Activated CD8-positive, alpha-beta T cell treated with anti-CD3 and anti-CD28 coated beads for 36 hours (primary cell): ENCODE measurements at regions not wholly inside any gene's neighbourhood (a gene's known extent, or its start where the extent isn't known, plus 50 kb on each side); places are given as distances from the start of the nearest gene placed in this dataset.
"Not testable (repeated sequence)": the region's sequence is repeated elsewhere in the genome, so short reads cannot be mapped to it uniquely, and the experiment has no call there.

Experiments
- ATAC-seq: fragments of 200-7000 bp; cut with Tn5 transposase; one replicate; pipeline ENCODE4 v1.10.0; 2021; ENCODE audit warnings: mild to moderate bottlenecking, moderate library complexity
- CTCF ChIA-PET: fragments of 350-600 bp; sonication (Branson Sonifier 250); formaldehyde crosslinking; loops from one replicate; lab custom pipeline; 2021; ENCODE audit warnings: antibody characterized with exemption; lab: Charles Lee
- POLR2A ChIA-PET: fragments of 350-600 bp; sonication (Branson Sonifier 250); formaldehyde crosslinking; loops from one replicate; lab custom pipeline; 2021; ENCODE audit warnings: antibody characterized with exemption; lab: Charles Lee
- DNase-seq: peaks from one replicate; pipeline ENCODE4 v3.0.0-alpha.2; 2020
- H3K27ac Mint-ChIP-seq: one replicate; pipeline ENCODE4 v1.8.0; 2021; ENCODE audit warnings: mild to moderate bottlenecking, mixed read lengths
- H3K27me3 Mint-ChIP-seq: one replicate; pipeline ENCODE4 v1.8.0; 2021; ENCODE audit warnings: mixed read lengths
- H3K36me3 Mint-ChIP-seq: one replicate; pipeline ENCODE4 v1.8.0; 2021; ENCODE audit warnings: low read depth, mixed read lengths
- H3K4me1 Mint-ChIP-seq: one replicate; pipeline ENCODE4 v1.8.0; 2021; ENCODE audit warnings: low read depth, mixed read lengths
- H3K4me3 Mint-ChIP-seq: one replicate; pipeline ENCODE4 v1.8.0; 2021; ENCODE audit warnings: mild to moderate bottlenecking, moderate library complexity, mixed read lengths
- H3K9me3 Mint-ChIP-seq: one replicate; pipeline ENCODE4 v1.8.0; 2021; ENCODE audit warnings: mixed read lengths
- intact Hi-C: fragments of 100-400 bp; cut with micrococcal nuclease; formaldehyde crosslinking; loops from one replicate; pipeline ENCODE4 v1.10.0; 2022
- TF ChIP-seq, protein P1 (sequence below): fragments of 200-600 bp; IDR thresholded peaks from one replicate; pipeline ENCODE4 v1.8.0; 2022; ENCODE audit warnings: antibody characterized with exemption, mild to moderate bottlenecking

DNA sequence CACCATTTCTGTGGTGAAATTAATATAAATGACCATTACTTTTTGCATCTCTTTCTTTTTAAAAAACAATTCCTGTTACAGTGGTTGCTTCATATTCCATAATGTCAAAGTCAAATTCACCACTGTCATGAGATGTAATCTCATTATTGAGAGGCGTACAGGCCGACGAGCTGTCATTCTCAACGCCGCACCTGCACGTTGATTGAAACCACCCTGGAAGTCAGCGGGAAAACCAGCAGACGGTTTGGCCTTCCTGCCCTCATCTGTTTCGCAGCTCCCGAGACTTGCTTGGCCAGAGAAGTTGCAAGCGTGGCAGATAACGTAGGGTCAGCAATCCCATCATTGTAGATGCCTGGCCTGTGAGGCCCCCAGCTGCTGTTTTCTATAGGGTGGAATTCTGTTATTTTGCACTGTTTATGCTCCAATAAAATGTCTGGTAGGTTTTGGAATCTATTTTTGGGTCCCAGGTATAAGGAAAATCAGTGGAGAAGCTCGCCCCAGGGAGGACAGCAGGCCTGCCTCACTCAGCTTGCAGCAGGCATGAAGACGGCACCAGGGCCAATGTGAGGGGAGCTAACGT lies 153.4 kb downstream of the SOX1 start:
- no peak for ATAC-seq
- TF ChIP-seq, protein P1, sequence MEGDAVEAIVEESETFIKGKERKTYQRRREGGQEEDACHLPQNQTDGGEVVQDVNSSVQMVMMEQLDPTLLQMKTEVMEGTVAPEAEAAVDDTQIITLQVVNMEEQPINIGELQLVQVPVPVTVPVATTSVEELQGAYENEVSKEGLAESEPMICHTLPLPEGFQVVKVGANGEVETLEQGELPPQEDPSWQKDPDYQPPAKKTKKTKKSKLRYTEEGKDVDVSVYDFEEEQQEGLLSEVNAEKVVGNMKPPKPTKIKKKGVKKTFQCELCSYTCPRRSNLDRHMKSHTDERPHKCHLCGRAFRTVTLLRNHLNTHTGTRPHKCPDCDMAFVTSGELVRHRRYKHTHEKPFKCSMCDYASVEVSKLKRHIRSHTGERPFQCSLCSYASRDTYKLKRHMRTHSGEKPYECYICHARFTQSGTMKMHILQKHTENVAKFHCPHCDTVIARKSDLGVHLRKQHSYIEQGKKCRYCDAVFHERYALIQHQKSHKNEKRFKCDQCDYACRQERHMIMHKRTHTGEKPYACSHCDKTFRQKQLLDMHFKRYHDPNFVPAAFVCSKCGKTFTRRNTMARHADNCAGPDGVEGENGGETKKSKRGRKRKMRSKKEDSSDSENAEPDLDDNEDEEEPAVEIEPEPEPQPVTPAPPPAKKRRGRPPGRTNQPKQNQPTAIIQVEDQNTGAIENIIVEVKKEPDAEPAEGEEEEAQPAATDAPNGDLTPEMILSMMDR, result no peak
- Mint-ChIP-seq H3K27me3 (no peaks in the 10 kb centered on the region), H3K4me3 (no peak overlapping the region), H3K36me3 (no peaks in the 10 kb centered on the region), H3K9me3 (no peaks in the 10 kb centered on the region), H3K27ac (no peak overlapping the region), H3K4me1 (no peaks in the 10 kb centered on the region)
- intact Hi-C loops, result no loop called here
- ChIA-PET CTCF (interaction anchor here (0.9 kb wide), 1 partner anchor 386 kb away, joined by 3 read pairs; no protein-coding TSS in a partner anchor), POLR2A (no interaction called here)
- no peak for DNase-seq

DNA sequence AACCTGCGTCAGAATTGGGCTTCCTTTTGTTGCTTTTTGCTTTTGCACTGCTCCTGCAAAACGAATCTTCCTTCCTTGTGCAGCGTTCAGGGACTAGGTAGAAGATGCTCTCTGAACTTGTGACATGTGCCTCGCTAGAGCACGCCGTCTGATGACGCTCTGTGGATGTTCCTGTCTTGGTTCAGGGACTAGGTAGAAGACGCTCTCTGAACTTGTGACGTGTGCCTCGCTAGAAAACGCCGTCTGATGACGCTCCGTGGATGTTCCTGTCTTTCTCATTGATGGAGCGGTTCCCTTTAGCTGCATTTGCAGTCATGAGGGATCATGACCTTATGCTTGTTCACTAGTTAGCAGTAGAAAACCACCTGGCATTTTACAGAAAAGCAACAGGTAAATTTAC lies 154.0 kb downstream of the SOX1 start:
- no peak for ATAC-seq
- TF ChIP-seq, protein P1, result no peak
- no peak overlapping the region for H3K4me3 Mint-ChIP-seq
- no peaks in the 10 kb centered on the region for H3K27me3 Mint-ChIP-seq
- POLR2A ChIA-PET, result no interaction called here
- no peaks in the 10 kb centered on the region for H3K9me3 Mint-ChIP-seq
- no peak for DNase-seq
- CTCF ChIA-PET, result no interaction called here
- no peaks in the 10 kb centered on the region for H3K36me3 Mint-ChIP-seq
- H3K27ac Mint-ChIP-seq, result no peak overlapping the region
- H3K4me1 Mint-ChIP-seq, result no peaks in the 10 kb centered on the region
- intact Hi-C loops, result no loop called here

DNA sequence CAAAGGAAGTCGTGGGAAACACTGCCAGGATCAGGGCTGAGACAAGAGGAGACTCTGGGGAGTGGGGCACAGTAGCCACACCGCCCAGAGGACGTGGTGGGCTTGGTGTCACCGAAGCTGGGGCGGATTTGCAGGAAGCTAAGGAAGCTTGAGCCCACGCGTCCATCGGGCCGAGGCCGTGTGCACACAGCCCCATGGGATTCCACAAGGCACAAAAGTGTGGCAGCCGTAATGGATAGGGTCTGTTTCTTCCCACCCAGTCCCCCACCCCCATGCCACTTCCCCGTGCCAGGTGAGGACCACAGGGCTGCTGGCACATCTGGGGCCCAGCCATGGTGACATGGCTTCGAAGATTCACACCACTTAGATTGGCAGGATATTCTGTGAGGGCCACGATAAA lies 153.2 kb upstream of the SPACA7 start:
- Mint-ChIP-seq H3K27me3 (no peaks in the 10 kb centered on the region), H3K4me1 (no peaks in the 10 kb centered on the region), H3K27ac (no peak overlapping the region), H3K9me3 (no peaks in the 10 kb centered on the region), H3K4me3 (no peak overlapping the region), H3K36me3 (no peaks in the 10 kb centered on the region)
- intact Hi-C loops, result no loop called here
- TF ChIP-seq, protein P1, result no peak
- ATAC-seq (no peak), DNase-seq (no peak)
- POLR2A ChIA-PET, result no interaction called here
- CTCF ChIA-PET, result no interaction called here

DNA sequence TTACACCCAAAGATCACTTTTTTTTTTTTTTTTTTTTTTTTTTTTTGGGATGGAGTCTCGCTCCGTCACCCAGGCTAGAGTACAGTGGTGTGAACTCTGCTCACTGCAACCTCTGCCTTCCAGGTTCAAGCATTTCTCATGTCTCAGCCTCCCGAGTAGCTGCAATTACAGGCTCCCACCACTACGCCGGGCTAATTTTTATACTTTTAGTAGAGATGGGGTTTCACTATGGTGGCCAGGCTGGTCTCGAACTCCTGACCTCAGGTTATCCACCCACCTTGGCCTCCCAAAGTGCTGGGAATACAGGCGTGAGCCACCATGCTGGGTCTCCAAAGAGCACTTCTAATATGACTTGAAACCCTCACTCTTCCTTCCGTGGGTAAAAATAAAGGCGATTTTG lies 152.2 kb upstream of the SPACA7 start:
- DNase-seq, H3K4me3 Mint-ChIP-seq, H3K9me3 Mint-ChIP-seq, H3K27ac Mint-ChIP-seq, H3K27me3 Mint-ChIP-seq, intact Hi-C loops, ATAC-seq, H3K36me3 Mint-ChIP-seq, CTCF ChIA-PET, H3K4me1 Mint-ChIP-seq: not testable (repeated sequence)
- POLR2A ChIA-PET, result interaction anchor here (0.6 kb wide), 1 partner anchor 18 kb away, joined by 3 read pairs; no protein-coding TSS in a partner anchor

DNA sequence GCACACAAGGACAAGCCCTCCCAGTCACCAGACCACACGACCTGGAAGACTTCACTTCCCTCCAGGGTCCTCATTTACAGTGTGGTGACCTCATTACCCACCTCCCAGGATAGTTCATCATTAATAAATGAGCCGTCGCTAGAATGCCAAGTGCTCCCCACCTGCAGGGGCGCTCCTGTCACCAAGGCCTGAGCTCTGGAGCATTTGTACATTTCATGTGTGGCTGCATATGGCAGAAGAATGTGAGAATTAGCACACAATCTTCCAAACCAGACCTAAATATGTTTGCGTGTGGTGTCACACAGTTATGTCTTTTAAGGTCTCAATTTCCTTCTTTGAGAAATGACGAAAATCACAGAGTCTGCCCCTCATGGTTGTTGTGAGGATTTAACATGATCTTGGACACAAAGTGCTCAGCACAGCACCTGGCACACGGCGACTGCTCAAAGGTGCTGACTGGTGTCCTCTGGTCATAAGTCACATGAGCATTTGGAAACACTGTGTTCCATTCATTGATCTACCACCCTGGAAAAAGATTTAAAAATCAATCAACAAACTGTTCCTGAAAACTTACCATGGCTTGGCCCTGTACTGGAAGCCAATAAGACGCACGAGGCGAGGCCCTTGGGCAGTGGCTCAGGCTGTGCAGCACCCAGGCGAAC lies 150.6 kb upstream of the SPACA7 start:
- H3K36me3 Mint-ChIP-seq, result no peaks in the 10 kb centered on the region
- no peaks in the 10 kb centered on the region for H3K27me3 Mint-ChIP-seq
- DNase-seq (no peak), ATAC-seq (no peak)
- TF ChIP-seq, protein P1, result no peak
- ChIA-PET CTCF (no interaction called here), POLR2A (no interaction called here)
- no peak overlapping the region for H3K27ac Mint-ChIP-seq
- H3K9me3 Mint-ChIP-seq, result no peaks in the 10 kb centered on the region
- H3K4me3 Mint-ChIP-seq, result no peak overlapping the region
- intact Hi-C loops, result no loop called here
- no peaks in the 10 kb centered on the region for H3K4me1 Mint-ChIP-seq
